ENCODE measurements at regions not wholly inside any gene's neighbourhood (a gene's known extent, or its start where the extent isn't known, plus 50 kb on each side); places are given as distances from the start of the nearest gene placed in this dataset.

DNA sequence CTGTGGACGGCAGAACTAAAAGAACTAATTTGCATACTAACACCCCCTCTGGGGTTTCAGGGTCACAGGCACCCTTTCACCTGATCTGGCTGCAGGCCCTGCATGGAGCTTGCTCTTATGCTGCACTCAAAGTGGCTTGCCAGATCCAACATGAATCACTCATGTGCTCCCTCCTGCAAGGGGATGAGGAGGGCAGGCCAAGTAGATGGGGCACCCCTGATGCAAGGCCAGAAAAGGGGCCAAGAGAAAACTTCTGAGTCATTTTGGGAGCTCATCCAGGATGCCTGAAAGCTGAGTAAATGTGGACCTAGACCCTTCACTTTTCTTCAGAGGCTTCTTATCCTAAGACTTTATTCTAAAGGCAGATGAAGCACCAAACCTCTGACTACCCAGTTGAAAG, 558.5 kb upstream of the PTGER4 start:
- TF ChIP-seq CTCF (IDR thresholded peaks at IDR 0.05; ENCODE audit: low read length) (no peak), EZH2 (IDR thresholded peaks at IDR 0.05; ENCODE audit: borderline replicate concordance, low read length) (no peak)
